SU-DHL-6 (cell line): ENCODE measurements at regions not wholly inside any gene's neighbourhood (a gene's known extent, or its start where the extent isn't known, plus 50 kb on each side); places are given as distances from the start of the nearest gene placed in this dataset.

ENCODE experiments used
- H2AFZ ChIP-seq: fragments of 200-600 bp; sonication (generic); 2 replicates; pipeline ENCODE4 v1.6.1; 2014; ENCODE audit warnings: low read depth, mild to moderate bottlenecking, moderate library complexity, mixed read lengths, antibody characterized with exemption, low read length; ENCODE audit not compliant: severe bottlenecking
- H3F3A ChIP-seq: fragments of 200-600 bp; shearing (Covaris generic); 2 replicates; pipeline ENCODE4 v1.6.0; 2016; ENCODE audit warnings: antibody characterized with exemption, mild to moderate bottlenecking; ENCODE audit not compliant: insufficient read depth
- H3K27ac ChIP-seq: fragments of 200-600 bp; sonication (generic); 2 replicates; pipeline ENCODE4 v1.5.1; 2016; ENCODE audit warnings: low read depth, mild to moderate bottlenecking, low read length, moderate library complexity, mixed read lengths
- H3K27me3 ChIP-seq: fragments of 200-600 bp; sonication (generic), shearing (Covaris generic); 2 replicates; pipeline ENCODE4 v1.6.0; 2014; ENCODE audit warnings: mild to moderate bottlenecking, low read length
- H3K36me3 ChIP-seq: fragments of 200-600 bp; sonication (generic); 2 replicates; pipeline ENCODE4 v1.6.1; 2014; ENCODE audit warnings: mild to moderate bottlenecking, low read length, mixed read lengths
- H3K4me2 ChIP-seq: fragments of 300-600, 200-600 bp; shearing (Covaris generic), sonication (generic); 2 replicates; pipeline ENCODE4 v1.6.0; 2014; ENCODE audit warnings: low read length, low read depth, mild to moderate bottlenecking; ENCODE audit not compliant: poor library complexity, severe bottlenecking
- H3K4me3 ChIP-seq: fragments of 200-600 bp; sonication (generic); 2 replicates; pipeline ENCODE4 v1.5.1; 2014; ENCODE audit warnings: antibody characterized with exemption, low read length, mild to moderate bottlenecking, mixed read lengths; ENCODE audit not compliant: insufficient read depth, poor library complexity, severe bottlenecking
- H3K79me2 ChIP-seq: fragments of 200-600 bp; sonication (generic); 2 replicates; pipeline ENCODE4 v1.6.1; 2014; ENCODE audit warnings: mild to moderate bottlenecking, low read length, moderate library complexity; ENCODE audit not compliant: insufficient read depth
- H3K9ac ChIP-seq: fragments of 200-600 bp; sonication (generic); 2 replicates; pipeline ENCODE4 v1.7.0; 2014; ENCODE audit warnings: mild to moderate bottlenecking, low read length
- H3K9me2 ChIP-seq: fragments of 200-600 bp; sonication (generic); replicated peaks from 2 replicates; pipeline ENCODE4 v1.6.1; 2014; ENCODE audit warnings: low read length; ENCODE audit not compliant: insufficient read depth
- H3K9me3 ChIP-seq: fragments of 200-600 bp; sonication (generic); 2 replicates; pipeline ENCODE4 v1.6.1; 2014; ENCODE audit warnings: low read length, mixed read lengths; ENCODE audit not compliant: insufficient read depth
- H4K20me1 ChIP-seq: fragments of 200-600 bp; sonication (generic); 2 replicates; pipeline ENCODE4 v1.6.1; 2014; ENCODE audit warnings: low read depth, mild to moderate bottlenecking, antibody characterized with exemption, low read length, moderate library complexity, mixed read lengths
- EZH2phosphoT487 ChIP-seq: fragments of 200-600 bp; sonication (generic), shearing (Covaris generic); conservative IDR thresholded peaks from 2 replicates; pipeline ENCODE4 v1.6.1; 2018; ENCODE audit warnings: mild to moderate bottlenecking, antibody characterized with exemption, low read length, moderate library complexity, mixed read lengths
- TF ChIP-seq, protein P1 (sequence below): fragments of 200-600 bp; sonication (generic); IDR thresholded peaks from one replicate; pipeline ENCODE4 v1.5.1; 2017; ENCODE audit warnings: antibody characterized with exemption, mild to moderate bottlenecking, low read length, moderate library complexity; ENCODE audit not compliant: insufficient read depth, poor library complexity, severe bottlenecking

GRCh38 chr2:64795024-64795592 is 141.4 kb upstream of the SERTAD2 start:
- Histone ChIP-seq H3K4me3 (no peak overlapping the region), H3K4me2 (no peak overlapping the region), H3K9me3 (no peaks in the 10 kb centered on the region), H3K27me3 (no peaks in the 10 kb centered on the region), H3K27ac (no peak overlapping the region), H3F3A (no peaks in the 10 kb centered on the region), H4K20me1 (no peaks in the 10 kb centered on the region), H3K9ac (no peak overlapping the region), H3K36me3 (no peaks in the 10 kb centered on the region), H3K9me2 (no peaks in the 10 kb centered on the region), H2AFZ (no peak overlapping the region), H3K79me2 (no peaks in the 10 kb centered on the region)
- TF ChIP-seq, protein P1, sequence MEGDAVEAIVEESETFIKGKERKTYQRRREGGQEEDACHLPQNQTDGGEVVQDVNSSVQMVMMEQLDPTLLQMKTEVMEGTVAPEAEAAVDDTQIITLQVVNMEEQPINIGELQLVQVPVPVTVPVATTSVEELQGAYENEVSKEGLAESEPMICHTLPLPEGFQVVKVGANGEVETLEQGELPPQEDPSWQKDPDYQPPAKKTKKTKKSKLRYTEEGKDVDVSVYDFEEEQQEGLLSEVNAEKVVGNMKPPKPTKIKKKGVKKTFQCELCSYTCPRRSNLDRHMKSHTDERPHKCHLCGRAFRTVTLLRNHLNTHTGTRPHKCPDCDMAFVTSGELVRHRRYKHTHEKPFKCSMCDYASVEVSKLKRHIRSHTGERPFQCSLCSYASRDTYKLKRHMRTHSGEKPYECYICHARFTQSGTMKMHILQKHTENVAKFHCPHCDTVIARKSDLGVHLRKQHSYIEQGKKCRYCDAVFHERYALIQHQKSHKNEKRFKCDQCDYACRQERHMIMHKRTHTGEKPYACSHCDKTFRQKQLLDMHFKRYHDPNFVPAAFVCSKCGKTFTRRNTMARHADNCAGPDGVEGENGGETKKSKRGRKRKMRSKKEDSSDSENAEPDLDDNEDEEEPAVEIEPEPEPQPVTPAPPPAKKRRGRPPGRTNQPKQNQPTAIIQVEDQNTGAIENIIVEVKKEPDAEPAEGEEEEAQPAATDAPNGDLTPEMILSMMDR: no peak
- TF ChIP-seq EZH2phosphoT487: no peak

GRCh38 chr2:64796926-64797325 is 143.2 kb upstream of the SERTAD2 start:
- Histone ChIP-seq H3K79me2 (no peaks in the 10 kb centered on the region), H3K4me2 (no peak overlapping the region), H3K27ac (no peak overlapping the region), H3K9me3 (no peaks in the 10 kb centered on the region), H3K27me3 (no peaks in the 10 kb centered on the region), H3K4me3 (no peak overlapping the region), H4K20me1 (no peaks in the 10 kb centered on the region), H3F3A (no peaks in the 10 kb centered on the region), H3K9me2 (no peaks in the 10 kb centered on the region), H3K36me3 (no peaks in the 10 kb centered on the region), H3K9ac (no peak overlapping the region), H2AFZ (no peak overlapping the region)
- no peak for TF ChIP-seq EZH2phosphoT487
- TF ChIP-seq, protein P1: no peak

GRCh38 chr2:64797881-64798575 is 144.3 kb upstream of the SERTAD2 start:
- TF ChIP-seq, protein P1: no peak
- no peak for TF ChIP-seq EZH2phosphoT487
- no peaks in the 10 kb centered on the region for H3F3A ChIP-seq
- H3K27ac ChIP-seq: no peak overlapping the region
- H3K9me3 ChIP-seq: no peaks in the 10 kb centered on the region
- H4K20me1 ChIP-seq: no peaks in the 10 kb centered on the region
- H3K36me3 ChIP-seq: no peaks in the 10 kb centered on the region
- H2AFZ ChIP-seq: no peak overlapping the region
- no peak overlapping the region for H3K9ac ChIP-seq
- H3K4me3 ChIP-seq: no peak overlapping the region
- no peaks in the 10 kb centered on the region for H3K9me2 ChIP-seq
- no peaks in the 10 kb centered on the region for H3K79me2 ChIP-seq
- no peak overlapping the region for H3K4me2 ChIP-seq
- no peaks in the 10 kb centered on the region for H3K27me3 ChIP-seq
